ENCODE measurements at regions not wholly inside any gene's neighbourhood (a gene's known extent, or its start where the extent isn't known, plus 50 kb on each side); places are given as distances from the start of the nearest gene placed in this dataset.

DNA sequence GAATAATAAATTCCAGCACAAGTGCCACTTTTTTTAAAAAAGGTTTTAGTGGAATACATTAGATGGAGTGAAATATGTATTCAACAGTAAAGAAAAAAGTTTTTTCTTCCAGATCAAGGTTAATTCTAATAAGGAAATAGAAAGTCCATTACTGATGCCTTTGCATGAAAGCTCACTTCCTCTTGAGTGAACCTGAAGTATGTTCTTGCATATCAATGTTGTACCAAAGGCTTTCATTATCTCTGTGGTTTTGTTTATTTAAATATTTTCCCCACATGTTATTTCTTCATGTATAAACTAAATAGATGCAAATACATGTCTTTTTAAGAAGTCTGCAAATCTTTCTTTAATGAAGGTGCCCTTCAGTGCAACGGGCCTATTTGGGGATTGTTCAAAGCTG is 307.9 kb downstream of the C4orf33 start:
- TF ChIP-seq EZH2 (IDR thresholded peaks at IDR 0.05; ENCODE audit: low read length, missing control alignments) (no peak), CTCF (conservative IDR thresholded peaks at IDR 0.05 in 1 of 2, IDR thresholded peaks at IDR 0.05 in 1 of 2; ENCODE audit: low read depth in 1 of 2, low read length in 2 of 2) (no peak)

Measured in fibroblast of lung (primary cell).